WTC11 (cell line): ENCODE measurements at regions not wholly inside any gene's neighbourhood (a gene's known extent, or its start where the extent isn't known, plus 50 kb on each side); places are given as distances from the start of the nearest gene placed in this dataset.

Experiments used
- CTCF ChIP-seq: fragments of 200-600 bp; IDR thresholded peaks from 2 replicates; pipeline ENCODE4 v1.8.0; 2022; ENCODE audit warnings: antibody characterized with exemption
- FOXK1 ChIP-seq: sonication (generic); formaldehyde crosslinking; IDR thresholded peaks from 2 replicates; pipeline ENCODE4 v1.8.0; 2022; ENCODE audit warnings: mild to moderate bottlenecking, moderate library complexity, missing genetic modification reagents
- SP1 ChIP-seq: sonication (generic); formaldehyde crosslinking; conservative IDR thresholded peaks from 2 replicates; pipeline ENCODE4 v1.8.1; 2022; ENCODE audit warnings: missing genetic modification reagents

GRCh38 chr18:78722929-78723710, 256.5 kb upstream of the SALL3 start:
- no peak for TF ChIP-seq SP1 (CRISPR knock-in tag)
- no peak for TF ChIP-seq CTCF
- TF ChIP-seq FOXK1 (CRISPR knock-in tag), result no peak
